Spinal cord (tissue), 9 donors: ENCODE measurements at regions not wholly inside any gene's neighbourhood (a gene's known extent, or its start where the extent isn't known, plus 50 kb on each side); places are given as distances from the start of the nearest gene placed in this dataset.

ENCODE experiments used
- DNase-seq, 6 donors: peaks; one replicate each; pipeline versions ENCODE4 v3.0.0 to v3.0.0-alpha.2; 2013 to 2015; ENCODE audit warnings: low spot score in 6 of 6, low read depth in 4 of 6
- H3K27ac ChIP-seq: one replicate; pipeline ENCODE4 v1.5.1; 2013; ENCODE audit warnings: low read depth, low read length, control low read depth
- H3K27me3 ChIP-seq: one replicate; pipeline ENCODE4 v1.6.1; 2013; ENCODE audit warnings: low read length; ENCODE audit not compliant: control insufficient read depth, insufficient read depth
- H3K36me3 ChIP-seq: one replicate; pipeline ENCODE4 v1.6.1; 2013; ENCODE audit warnings: low read length; ENCODE audit not compliant: control insufficient read depth, insufficient read depth
- H3K4me1 ChIP-seq: one replicate; pipeline ENCODE4 v1.6.1; 2013; ENCODE audit warnings: low read length; ENCODE audit not compliant: control insufficient read depth, insufficient read depth
- H3K4me3 ChIP-seq: one replicate; pipeline ENCODE4 v1.5.1; 2013; ENCODE audit warnings: low read depth, low read length, control low read depth
- H3K9me3 ChIP-seq: one replicate; pipeline ENCODE4 v1.6.1; 2013; ENCODE audit warnings: low read length; ENCODE audit not compliant: control insufficient read depth, insufficient read depth
- whole genome bisulfite sequencing: methylation state at CpG from one replicate; pipeline ENCODE4 v1.1.5; 2013; ENCODE audit warnings: missing lambda C conversion rate; ENCODE audit not compliant: insufficient coverage; 5-methylcytosine and 5-hydroxymethylcytosine counted together
- donor health status: healthy.

DNA sequence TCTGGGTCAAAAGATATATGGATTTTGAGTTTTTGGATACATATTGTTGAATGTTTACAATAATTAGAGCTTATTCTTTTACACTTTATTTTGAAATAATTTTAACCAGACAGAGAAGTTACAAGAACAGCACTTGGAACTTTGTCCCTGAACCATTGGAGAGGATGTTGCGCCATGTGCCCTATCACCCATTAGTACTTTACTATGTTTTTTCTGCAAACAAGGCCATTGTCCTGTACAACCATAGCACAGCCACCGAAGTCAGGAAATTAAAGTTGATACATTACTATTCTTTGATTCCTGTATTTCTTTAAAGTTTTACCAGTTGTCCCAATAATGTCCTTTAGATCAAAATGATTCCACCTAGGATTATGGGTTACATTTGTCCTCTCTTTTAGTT is 188.8 kb downstream of the ACKR3 start:
- no peak for DNase-seq
- H3K9me3 ChIP-seq = no peaks in the 10 kb centered on the region
- H3K4me3 ChIP-seq = no peak overlapping the region
- no peak overlapping the region for H3K27ac ChIP-seq
- no peaks in the 10 kb centered on the region for H3K4me1 ChIP-seq
- H3K36me3 ChIP-seq = no peaks in the 10 kb centered on the region
- H3K27me3 ChIP-seq = no peaks in the 10 kb centered on the region
- WGBS = 100% methylated on average over 1 of the region's 2 CpGs

DNA sequence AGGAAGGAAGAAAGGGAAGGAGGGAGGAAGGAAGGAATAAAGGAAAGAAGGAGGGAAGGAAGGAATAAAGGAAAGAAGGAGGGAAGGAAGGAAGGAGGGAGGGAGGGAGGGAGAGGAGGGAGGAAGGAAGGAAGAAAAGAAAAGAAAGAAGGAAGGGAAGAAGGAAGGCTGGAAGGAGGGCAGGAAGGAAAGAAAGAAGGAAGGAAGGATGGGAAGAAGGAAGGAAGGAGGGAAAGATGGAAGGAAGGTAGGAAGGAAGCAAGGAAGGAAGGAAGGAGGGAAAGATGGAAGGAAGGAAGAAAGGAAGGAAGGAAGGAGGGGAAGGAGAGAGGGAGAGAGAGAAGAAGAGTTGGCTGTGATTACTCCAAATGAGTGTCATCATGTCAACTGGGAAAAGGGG is 190.6 kb downstream of the ACKR3 start:
- Histone ChIP-seq H3K4me3 (no peak overlapping the region), H3K27me3 (no peaks in the 10 kb centered on the region), H3K9me3 (no peaks in the 10 kb centered on the region), H3K36me3 (no peaks in the 10 kb centered on the region), H3K27ac (no peak overlapping the region), H3K4me1 (no peaks in the 10 kb centered on the region)
- DNase-seq = no peak

DNA sequence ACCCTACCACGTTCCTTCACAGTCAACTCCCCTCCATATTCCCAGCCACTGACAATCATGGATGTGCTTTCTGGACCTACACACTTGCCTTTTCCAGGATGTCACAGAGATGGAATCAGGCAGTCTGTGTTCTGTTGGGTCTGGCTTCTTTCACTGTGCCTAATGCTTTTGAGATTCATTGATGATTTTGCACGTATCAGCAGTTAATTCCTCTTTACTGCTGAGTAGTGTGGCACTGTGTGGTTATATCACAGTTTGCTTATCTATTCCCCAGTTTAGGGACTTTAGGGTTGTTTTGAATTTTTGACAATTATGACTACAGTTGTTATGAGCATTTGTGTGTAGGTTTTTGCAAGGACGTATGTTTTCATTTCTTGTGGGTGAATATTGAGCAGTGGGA is 191.7 kb downstream of the ACKR3 start:
- Histone ChIP-seq H3K9me3 (no peaks in the 10 kb centered on the region), H3K27ac (no peak overlapping the region), H3K4me3 (no peak overlapping the region), H3K27me3 (no peaks in the 10 kb centered on the region), H3K4me1 (no peaks in the 10 kb centered on the region), H3K36me3 (no peaks in the 10 kb centered on the region)
- DNase-seq = no peak
- WGBS = 100% methylated on average over 1 of the region's 3 CpGs

DNA sequence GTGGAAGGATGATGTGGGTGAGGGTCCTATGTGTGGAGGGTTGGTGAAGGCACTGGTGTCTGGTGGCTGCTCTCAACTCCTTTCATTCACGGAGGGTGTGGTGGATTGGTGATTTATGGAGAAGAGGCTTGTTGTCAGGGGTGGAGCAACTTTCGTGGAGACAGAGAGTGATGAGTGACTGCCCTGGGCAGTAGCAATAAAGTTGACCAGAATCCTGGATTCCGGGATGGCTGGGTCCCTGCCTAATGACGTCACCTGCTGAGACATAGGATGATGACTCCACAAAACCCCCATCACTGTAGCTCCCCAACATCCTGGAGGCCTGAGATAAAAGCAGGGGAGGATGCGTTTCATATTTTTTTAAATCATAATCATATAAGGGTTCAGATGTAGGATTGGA is 193.0 kb downstream of the ACKR3 start:
- no peaks in the 10 kb centered on the region for H3K27me3 ChIP-seq
- H3K36me3 ChIP-seq = no peaks in the 10 kb centered on the region
- DNase-seq = no peak
- H3K27ac ChIP-seq = no peak overlapping the region
- no peaks in the 10 kb centered on the region for H3K9me3 ChIP-seq
- WGBS = no CpG with 5 or more reads among the region's 5 CpGs
- no peaks in the 10 kb centered on the region for H3K4me1 ChIP-seq
- H3K4me3 ChIP-seq = no peak overlapping the region

DNA sequence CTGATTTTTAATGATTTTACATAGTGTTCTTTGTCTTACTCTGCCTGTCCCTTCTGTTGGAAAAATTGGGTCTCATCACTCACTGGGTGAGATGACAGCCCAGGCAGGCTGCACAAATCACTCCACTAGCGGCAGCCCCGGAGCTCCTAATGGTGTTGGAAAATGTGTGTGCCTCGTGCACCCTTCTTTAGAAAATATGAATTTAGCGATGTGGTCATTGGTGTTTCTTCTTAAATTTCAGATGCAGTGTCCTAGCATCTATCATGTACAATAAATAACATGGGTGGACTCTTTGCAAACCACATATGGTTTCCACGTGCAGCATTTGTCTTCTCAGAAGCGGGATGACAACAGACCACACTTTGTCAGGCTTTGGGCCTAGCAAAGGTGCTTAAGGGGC is 194.2 kb downstream of the ACKR3 start:
- Histone ChIP-seq H3K36me3 (no peaks in the 10 kb centered on the region), H3K9me3 (no peaks in the 10 kb centered on the region), H3K4me3 (no peak overlapping the region), H3K27ac (no peak overlapping the region), H3K4me1 (no peaks in the 10 kb centered on the region), H3K27me3 (no peaks in the 10 kb centered on the region)
- peak in 1 of 6 donors; percentile 36 for DNase-seq
- no CpG with 5 or more reads among the region's 6 CpGs for whole genome bisulfite sequencing

DNA sequence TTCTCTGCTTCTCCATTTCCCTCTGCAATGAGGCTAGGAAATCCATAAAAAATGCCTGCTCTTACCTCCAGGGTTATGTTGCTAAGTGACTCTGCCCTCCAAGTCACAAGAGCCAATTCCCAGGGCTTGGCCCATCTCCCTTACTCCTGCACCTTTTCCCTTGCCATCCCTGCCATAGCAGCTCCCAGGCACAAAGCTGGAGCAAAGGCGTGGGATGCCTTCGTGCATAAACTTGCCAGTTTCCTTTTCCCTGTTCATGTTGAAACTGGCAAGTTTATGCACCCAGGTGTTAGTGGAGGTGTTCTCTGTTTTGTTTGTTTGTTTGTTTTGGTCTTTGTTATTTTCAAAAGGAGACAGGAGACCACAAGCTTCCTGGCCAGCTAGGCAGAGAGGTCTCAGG is 195.1 kb downstream of the ACKR3 start:
- Histone ChIP-seq H3K4me1 (no peaks in the 10 kb centered on the region), H3K27ac (no peak overlapping the region), H3K27me3 (no peaks in the 10 kb centered on the region), H3K4me3 (no peak overlapping the region), H3K36me3 (no peaks in the 10 kb centered on the region), H3K9me3 (no peaks in the 10 kb centered on the region)
- WGBS = no CpG with 5 or more reads among the region's 2 CpGs
- DNase-seq = no peak

DNA sequence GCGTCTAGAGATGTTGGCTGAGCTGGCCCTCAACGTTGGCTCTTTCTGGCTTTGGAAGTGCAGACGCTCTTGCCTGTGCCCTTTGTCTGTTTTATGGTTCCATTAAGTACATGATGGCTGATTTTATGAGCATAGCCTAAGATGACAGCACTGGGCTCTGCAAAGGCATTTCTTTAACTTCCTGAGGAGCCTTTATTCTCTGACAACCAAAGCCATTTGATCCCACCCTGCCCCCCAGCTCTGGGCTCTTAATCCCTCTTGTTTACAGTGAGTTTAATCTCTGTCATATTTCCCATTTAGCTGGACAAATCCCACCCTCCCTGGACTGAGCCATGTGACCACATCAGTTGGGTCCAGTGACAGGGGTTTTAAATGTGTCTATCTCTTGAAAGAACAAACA is 195.9 kb downstream of the ACKR3 start:
- Histone ChIP-seq H3K27me3 (no peaks in the 10 kb centered on the region), H3K4me3 (no peak overlapping the region), H3K36me3 (no peaks in the 10 kb centered on the region), H3K27ac (no peak overlapping the region), H3K4me1 (no peaks in the 10 kb centered on the region), H3K9me3 (no peaks in the 10 kb centered on the region)
- 43% methylated on average over 2 of the region's 3 CpGs for WGBS
- no peak for DNase-seq

DNA sequence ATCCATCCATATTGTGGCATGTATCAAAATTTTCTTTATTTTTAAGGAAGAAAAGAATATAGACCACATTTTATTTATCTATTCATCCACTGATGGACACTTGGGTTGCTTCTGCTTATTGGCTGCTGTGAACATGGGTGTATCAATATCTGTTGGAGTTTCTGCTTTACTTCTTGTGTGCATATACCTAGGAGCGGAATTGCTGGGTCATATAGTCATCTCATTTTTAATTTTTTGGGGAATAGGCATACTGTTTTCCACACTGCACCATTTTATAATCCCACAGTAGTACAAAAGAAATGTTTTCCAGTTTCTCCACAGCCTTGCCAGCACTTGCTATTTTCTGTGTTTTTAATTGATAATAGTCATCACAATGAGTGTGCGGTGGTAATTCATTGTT is 197.2 kb downstream of the ACKR3 start:
- H3K4me1 ChIP-seq = no peaks in the 10 kb centered on the region
- no peak overlapping the region for H3K27ac ChIP-seq
- no peak for DNase-seq
- no peaks in the 10 kb centered on the region for H3K9me3 ChIP-seq
- no peaks in the 10 kb centered on the region for H3K36me3 ChIP-seq
- 100% methylated on average over 1 of the region's 2 CpGs for WGBS
- no peak overlapping the region for H3K4me3 ChIP-seq
- no peaks in the 10 kb centered on the region for H3K27me3 ChIP-seq

DNA sequence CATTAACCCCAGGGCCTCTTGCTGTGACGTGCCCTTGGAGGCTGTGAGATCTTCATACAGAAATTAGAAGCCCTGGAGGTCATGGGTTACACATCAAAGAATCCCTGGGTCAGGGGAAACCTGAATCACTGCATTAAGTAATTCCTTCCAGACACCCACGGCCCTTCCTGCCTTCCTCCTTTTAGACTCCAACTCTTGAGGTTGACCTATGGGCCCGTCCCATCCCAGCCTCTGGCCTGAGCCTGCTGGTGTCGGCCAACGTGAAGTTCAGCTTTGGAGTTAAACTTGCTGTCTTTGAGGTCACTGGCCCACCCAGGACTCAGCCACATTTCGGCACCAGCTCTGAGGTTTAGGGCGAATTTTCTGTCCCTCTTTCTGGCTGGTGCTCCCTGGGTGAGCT is 198.3 kb downstream of the ACKR3 start:
- no peaks in the 10 kb centered on the region for H3K27me3 ChIP-seq
- H3K27ac ChIP-seq = no peak overlapping the region
- no peaks in the 10 kb centered on the region for H3K36me3 ChIP-seq
- no peaks in the 10 kb centered on the region for H3K9me3 ChIP-seq
- H3K4me1 ChIP-seq = no peaks in the 10 kb centered on the region
- DNase-seq = no peak
- 96% methylated on average over 7 of the region's 7 CpGs for WGBS
- no peak overlapping the region for H3K4me3 ChIP-seq

DNA sequence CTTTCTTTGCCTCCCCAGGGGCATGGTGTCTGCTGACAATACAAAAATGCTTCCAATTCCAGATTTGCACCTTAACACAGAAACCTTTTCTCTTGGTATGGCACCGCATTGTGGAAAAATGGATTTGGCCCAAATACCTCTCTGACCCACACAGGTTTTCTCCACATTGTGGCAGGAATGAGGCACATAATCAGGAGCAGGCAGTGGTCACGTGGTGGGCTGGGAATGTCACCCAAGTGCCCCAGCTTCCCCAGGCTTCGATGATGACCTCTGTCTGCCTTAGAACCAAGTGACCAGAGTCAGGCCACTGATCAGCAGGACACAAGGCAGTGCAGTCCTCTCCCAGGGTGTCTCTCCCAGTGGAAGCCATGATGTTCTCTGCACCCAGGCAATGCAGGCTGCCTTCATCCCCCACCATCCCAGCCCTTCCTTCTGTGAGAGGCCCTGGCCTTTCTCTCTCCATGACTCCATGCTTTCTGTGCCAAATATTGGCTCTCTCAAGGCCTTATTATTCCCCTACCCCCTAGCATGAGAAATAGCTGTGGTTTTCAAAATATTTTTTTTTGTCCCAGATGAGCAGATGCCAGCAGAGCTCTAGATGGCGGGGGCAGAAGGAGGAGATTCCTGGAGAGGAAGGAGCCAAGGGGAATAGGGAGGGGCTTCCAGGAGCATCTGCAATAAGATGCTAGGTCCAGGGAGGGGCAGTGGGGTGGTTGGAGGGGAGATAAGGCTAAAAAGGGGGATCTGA is 198.9 kb downstream of the ACKR3 start:
- DNase-seq = no peak

More for the DNA sequence above, 198.9 kb downstream of the ACKR3 start:
- Histone ChIP-seq H3K27ac (no peak overlapping the region), H3K36me3 (no peaks in the 10 kb centered on the region), H3K4me3 (no peak overlapping the region), H3K4me1 (no peaks in the 10 kb centered on the region), H3K9me3 (no peaks in the 10 kb centered on the region), H3K27me3 (no peaks in the 10 kb centered on the region)
- WGBS = 86% methylated on average over 4 of the region's 4 CpGs
